ENCODE measurements at regions not wholly inside any gene's neighbourhood (a gene's known extent, or its start where the extent isn't known, plus 50 kb on each side); places are given as distances from the start of the nearest gene placed in this dataset.

GRCh38 chr4:44544158-44544557 lies 95.5 kb upstream of the KCTD8 start:
- TF ChIP-seq POLR2AphosphoS5 (IDR thresholded peaks at IDR 0.05; ENCODE audit: low read depth) = no peak
- TF ChIP-seq ZNF331 (CRISPR knock-in tag; IDR thresholded peaks at IDR 0.05; ENCODE audit: low read depth) = no peak
- TF ChIP-seq NANOG (IDR thresholded peaks at IDR 0.05; ENCODE audit: borderline replicate concordance) = no peak
- no peak for TF ChIP-seq ZNF462 (CRISPR knock-in tag; IDR thresholded peaks at IDR 0.05)
- no peak for TF ChIP-seq STAT1 (IDR thresholded peaks at IDR 0.05; ENCODE audit: unreplicated experiment)
- TF ChIP-seq, protein P1, sequence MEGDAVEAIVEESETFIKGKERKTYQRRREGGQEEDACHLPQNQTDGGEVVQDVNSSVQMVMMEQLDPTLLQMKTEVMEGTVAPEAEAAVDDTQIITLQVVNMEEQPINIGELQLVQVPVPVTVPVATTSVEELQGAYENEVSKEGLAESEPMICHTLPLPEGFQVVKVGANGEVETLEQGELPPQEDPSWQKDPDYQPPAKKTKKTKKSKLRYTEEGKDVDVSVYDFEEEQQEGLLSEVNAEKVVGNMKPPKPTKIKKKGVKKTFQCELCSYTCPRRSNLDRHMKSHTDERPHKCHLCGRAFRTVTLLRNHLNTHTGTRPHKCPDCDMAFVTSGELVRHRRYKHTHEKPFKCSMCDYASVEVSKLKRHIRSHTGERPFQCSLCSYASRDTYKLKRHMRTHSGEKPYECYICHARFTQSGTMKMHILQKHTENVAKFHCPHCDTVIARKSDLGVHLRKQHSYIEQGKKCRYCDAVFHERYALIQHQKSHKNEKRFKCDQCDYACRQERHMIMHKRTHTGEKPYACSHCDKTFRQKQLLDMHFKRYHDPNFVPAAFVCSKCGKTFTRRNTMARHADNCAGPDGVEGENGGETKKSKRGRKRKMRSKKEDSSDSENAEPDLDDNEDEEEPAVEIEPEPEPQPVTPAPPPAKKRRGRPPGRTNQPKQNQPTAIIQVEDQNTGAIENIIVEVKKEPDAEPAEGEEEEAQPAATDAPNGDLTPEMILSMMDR (conservative IDR thresholded peaks at IDR 0.05; ENCODE audit: low read depth in 2 of 2) = no peak
- TF ChIP-seq JUNB (IDR thresholded peaks at IDR 0.05; ENCODE audit: unreplicated experiment) = no peak
- no peak for TF ChIP-seq REST (IDR thresholded peaks at IDR 0.05; ENCODE audit: unreplicated experiment)
- TF ChIP-seq ZNF114 (CRISPR knock-in tag; IDR thresholded peaks at IDR 0.05) = no peak
- 0 out of 2 replicates have a peak, but pooled peaks cover under 1% of the 10 kb centered on the region for H3K9me2 ChIP-seq (ENCODE audit: insufficient read depth)
- no peaks in the 10 kb centered on the region for H3K27me3 ChIP-seq (ENCODE audit: insufficient read depth)
- H4K20me1 ChIP-seq (replicated peaks; ENCODE audit: insufficient read depth) = no peaks in the 10 kb centered on the region
- H3K27ac Mint-ChIP-seq = no peak overlapping the region
- no peaks in the 10 kb centered on the region for H3K9me3 Mint-ChIP-seq
- DNase-seq (ENCODE audit: low spot score) (no peak), ATAC-seq (no peak)
- H3K36me3 Mint-ChIP-seq (ENCODE audit: low read depth) = no peaks in the 10 kb centered on the region
- no peak overlapping the region for H3K27ac ChIP-seq (ENCODE audit: low read depth)
- H3K4me1 Mint-ChIP-seq = peaks cover 25% of the 10 kb centered on the region
- no peaks in the 10 kb centered on the region for H3F3A ChIP-seq (replicated peaks; ENCODE audit: low read depth)
- peaks cover 10% of the 10 kb centered on the region for H3K4me1 ChIP-seq (ENCODE audit: insufficient read depth)
- no peaks in the 10 kb centered on the region for H3K79me2 ChIP-seq (replicated peaks; ENCODE audit: insufficient read depth)
- no peak overlapping the region for H3K4me2 ChIP-seq
- no peak overlapping the region for H2AFZ ChIP-seq
- H3K4me3 ChIP-seq = no peak overlapping the region
- H3K27me3 Mint-ChIP-seq (ENCODE audit: insufficient read depth, low read depth, poor library complexity) = no peaks in the 10 kb centered on the region
- H3K36me3 ChIP-seq (ENCODE audit: insufficient read depth) = no peaks in the 10 kb centered on the region
- H3K4me3 Mint-ChIP-seq = no peak overlapping the region
